SK-N-SH (cell line): ENCODE measurements at regions not wholly inside any gene's neighbourhood (a gene's known extent, or its start where the extent isn't known, plus 50 kb on each side); places are given as distances from the start of the nearest gene placed in this dataset.

Source experiments
- CTCF ChIA-PET: fragments of 300-600, 350-600 bp; formaldehyde crosslinking; extraction: SDS; loops from one replicate; lab custom pipeline; 2021; lab: Yijun Ruan, JAX
- POLR2A ChIA-PET: fragments of 350-600 bp; sonication (Branson Sonifier 250); formaldehyde crosslinking; extraction: SDS; loops from one replicate; lab custom pipeline; 2020; ENCODE audit warnings: antibody characterized with exemption, inconsistent platforms; lab: Yijun Ruan, JAX
- DNase-seq: peaks from one replicate; pipeline ENCODE4 v3.0.0; 2012
- H2AFZ ChIP-seq: fragments of 200-600 bp; sonication (generic); 2 replicates; pipeline ENCODE4 v1.8.1; 2016; ENCODE audit warnings: antibody characterized with exemption, mild to moderate bottlenecking, low read depth
- H3F3A ChIP-seq: fragments of 200-600 bp; sonication (generic); replicated peaks from 2 replicates; pipeline ENCODE3; 2016; ENCODE audit warnings: antibody characterized with exemption, mild to moderate bottlenecking; ENCODE audit not compliant: insufficient read depth
- H3K27ac ChIP-seq, 2 experiments: fragments of 200-500 bp in 1 of 2; fragments of 200-600 bp in 1 of 2; sonication (Bioruptor generic) in 1 of 2; sonication (generic), shearing (Covaris generic) in 1 of 2; 2 replicates each; pipeline versions ENCODE4 v1.5.1 to v1.6.1; 2014 to 2016; ENCODE audit warnings: low read depth in 2 of 2, inconsistent platforms in 1 of 2, low read length in 1 of 2, mild to moderate bottlenecking in 1 of 2, mixed read lengths in 1 of 2
- H3K27me3 ChIP-seq: fragments of 200-600 bp; sonication (generic), shearing (Covaris generic); 2 replicates; pipeline ENCODE4 v1.6.1; 2016; ENCODE audit warnings: mixed run types; ENCODE audit not compliant: insufficient read depth
- H3K36me3 ChIP-seq, 2 experiments: fragments of 200-500 bp in 1 of 2; fragments of 200-600 bp in 1 of 2; sonication (Bioruptor generic) in 1 of 2; sonication (generic) in 1 of 2; replicated peaks in 1 of 2; 2 replicates each; pipeline versions ENCODE3 to v1.5.1; 2014 to 2016; ENCODE audit warnings: low read length in 1 of 2, mild to moderate bottlenecking in 1 of 2; ENCODE audit not compliant: insufficient read depth in 2 of 2, control insufficient read depth in 1 of 2
- H3K4me1 ChIP-seq, 2 experiments: fragments of 200-500 bp in 1 of 2; fragments of 200-600 bp in 1 of 2; sonication (Bioruptor generic) in 1 of 2; sonication (generic), shearing (Covaris generic) in 1 of 2; 2 replicates each; pipeline versions ENCODE4 v1.5.1 to v1.6.1; 2014 to 2016; ENCODE audit warnings: low read depth in 1 of 2, low read length in 1 of 2, mixed run types in 1 of 2; ENCODE audit not compliant: insufficient read depth in 2 of 2, control insufficient read depth in 1 of 2
- H3K4me2 ChIP-seq: fragments of 200-600 bp; sonication (generic), shearing (Covaris generic); 2 replicates; pipeline ENCODE4 v1.6.1; 2017; ENCODE audit warnings: mixed run types
- H3K4me3 ChIP-seq, 2 experiments: fragments of 200-500 bp in 1 of 2; fragments of 200-600 bp in 1 of 2; sonication (Bioruptor generic) in 1 of 2; sonication (generic), shearing (Covaris generic) in 1 of 2; 2 replicates each; pipeline versions ENCODE4 v1.5.1 to v1.8.1; 2014 to 2016; ENCODE audit warnings: low read depth in 2 of 2, inconsistent platforms in 1 of 2, low read length in 1 of 2, mild to moderate bottlenecking in 1 of 2, mixed read lengths in 1 of 2, moderate library complexity in 1 of 2
- H3K79me2 ChIP-seq: fragments of 200-600 bp; sonication (generic); 2 replicates; pipeline ENCODE4 v1.8.1; 2017; ENCODE audit warnings: mild to moderate bottlenecking; ENCODE audit not compliant: insufficient read depth
- H3K9ac ChIP-seq: fragments of 200-600 bp; sonication (generic); 2 replicates; pipeline ENCODE4 v1.6.1; 2017; ENCODE audit warnings: mixed run types
- H3K9me2 ChIP-seq: fragments of 200-600 bp; sonication (generic); 2 replicates; pipeline ENCODE4 v1.6.1; 2017; ENCODE audit warnings: mixed run types
- H3K9me3 ChIP-seq: fragments of 200-600 bp; sonication (generic); 2 replicates; pipeline ENCODE4 v1.6.1; 2017; ENCODE audit warnings: mixed run types, mild to moderate bottlenecking, moderate library complexity
- H4K20me1 ChIP-seq: fragments of 200-600 bp; sonication (generic); 2 replicates; pipeline ENCODE4 v1.6.1; 2017; ENCODE audit warnings: mild to moderate bottlenecking, mixed run types; ENCODE audit not compliant: insufficient read depth
- FOSL2 ChIP-seq: IDR thresholded peaks from 2 replicates; pipeline ENCODE4 v1.4.0; 2012; ENCODE audit warnings: low read depth, mild to moderate bottlenecking, moderate library complexity, borderline replicate concordance
- GATA2 ChIP-seq: sonication (generic); formaldehyde crosslinking; IDR thresholded peaks from 2 replicates; pipeline ENCODE4 v1.5.0; 2020; ENCODE audit warnings: mild to moderate bottlenecking, missing genetic modification reagents
- MEF2A ChIP-seq: IDR thresholded peaks from 2 replicates; pipeline ENCODE4 v1.4.0; 2012; ENCODE audit warnings: low read depth, borderline replicate concordance
- POLR2AphosphoS5 ChIP-seq: IDR thresholded peaks from 2 replicates; pipeline ENCODE4 v1.6.1; 2012; ENCODE audit warnings: low read depth, low read length
- RCOR1 ChIP-seq: fragments of 150-350 bp; IDR thresholded peaks from 2 replicates; pipeline ENCODE4 v1.6.1; 2017; ENCODE audit warnings: antibody characterized with exemption, low read length
- SIN3A ChIP-seq: IDR thresholded peaks from 2 replicates; pipeline ENCODE4 v1.6.1; 2012; ENCODE audit warnings: low read depth, mild to moderate bottlenecking, low read length, moderate library complexity, borderline replicate concordance
- TAF1 ChIP-seq: IDR thresholded peaks from 2 replicates; pipeline ENCODE4 v1.6.1; 2012; ENCODE audit warnings: low read depth, mild to moderate bottlenecking, low read length, moderate library complexity, borderline replicate concordance
- TEAD4 ChIP-seq: IDR thresholded peaks from 2 replicates; pipeline ENCODE4 v1.4.0; 2012; ENCODE audit warnings: mild to moderate bottlenecking, borderline replicate concordance; ENCODE audit not compliant: insufficient read depth
- USF2 ChIP-seq: fragments of 150-350 bp; IDR thresholded peaks from 2 replicates; pipeline ENCODE4 v1.6.1; 2017; ENCODE audit warnings: antibody characterized with exemption, low read length, low read depth, borderline replicate concordance
- YY1 ChIP-seq: IDR thresholded peaks from 2 replicates; pipeline ENCODE4 v1.4.0; 2012; ENCODE audit warnings: low read depth, mild to moderate bottlenecking
- ZBTB33 ChIP-seq: IDR thresholded peaks from 2 replicates; pipeline ENCODE4 v1.4.0; 2012; ENCODE audit warnings: low read depth, borderline replicate concordance
- WGBS: methylation state at CpG from one replicate; pipeline ENCODE4 v1.1.6; 2017; ENCODE audit warnings: low lambda C conversion rate; 5-methylcytosine and 5-hydroxymethylcytosine counted together
- TF ChIP-seq, protein P1 (sequence below): IDR thresholded peaks from 2 replicates; pipeline ENCODE4; 2012
- TF ChIP-seq, protein P2 (sequence below): IDR thresholded peaks from 2 replicates; pipeline ENCODE4 v1.6.1; 2012; ENCODE audit warnings: mild to moderate bottlenecking, low read depth, low read length, moderate library complexity

GRCh38 chr7:12970626-12971025 is 283.2 kb downstream of the ARL4A start:
- Histone ChIP-seq H3K9me3 (no peaks in the 10 kb centered on the region), H3F3A (no peaks in the 10 kb centered on the region), H3K9ac (no peak overlapping the region), H3K27me3 (peaks cover 12% of the 10 kb centered on the region; the same call in 1 of the 2 replicates), H4K20me1 (no peaks in the 10 kb centered on the region), H3K4me2 (no peak overlapping the region), H2AFZ (no peak overlapping the region), H3K4me1 (no peaks in the 10 kb centered on the region), H3K9me2 (no peaks in the 10 kb centered on the region; the same call in 1 of the 2 replicates), H3K27ac (no peak overlapping the region), H3K4me3 (no peak overlapping the region), H3K36me3 (no peaks in the 10 kb centered on the region), H3K79me2 (no peaks in the 10 kb centered on the region)
- no peak for TF ChIP-seq YY1
- no peak for TF ChIP-seq RCOR1
- TF ChIP-seq GATA2 (CRISPR knock-in tag), result no peak
- TF ChIP-seq FOSL2, result no peak
- TF ChIP-seq USF2, result no peak
- TF ChIP-seq TEAD4, result no peak
- no peak for TF ChIP-seq SIN3A
- TF ChIP-seq TAF1, result no peak
- TF ChIP-seq ZBTB33, result no peak
- TF ChIP-seq POLR2AphosphoS5, result no peak
- TF ChIP-seq, protein P1, sequence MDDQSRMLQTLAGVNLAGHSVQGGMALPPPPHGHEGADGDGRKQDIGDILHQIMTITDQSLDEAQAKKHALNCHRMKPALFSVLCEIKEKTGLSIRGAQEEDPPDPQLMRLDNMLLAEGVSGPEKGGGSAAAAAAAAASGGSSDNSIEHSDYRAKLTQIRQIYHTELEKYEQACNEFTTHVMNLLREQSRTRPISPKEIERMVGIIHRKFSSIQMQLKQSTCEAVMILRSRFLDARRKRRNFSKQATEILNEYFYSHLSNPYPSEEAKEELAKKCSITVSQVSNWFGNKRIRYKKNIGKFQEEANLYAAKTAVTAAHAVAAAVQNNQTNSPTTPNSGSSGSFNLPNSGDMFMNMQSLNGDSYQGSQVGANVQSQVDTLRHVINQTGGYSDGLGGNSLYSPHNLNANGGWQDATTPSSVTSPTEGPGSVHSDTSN, result no peak
- no peak for TF ChIP-seq MEF2A
- TF ChIP-seq, protein P2, sequence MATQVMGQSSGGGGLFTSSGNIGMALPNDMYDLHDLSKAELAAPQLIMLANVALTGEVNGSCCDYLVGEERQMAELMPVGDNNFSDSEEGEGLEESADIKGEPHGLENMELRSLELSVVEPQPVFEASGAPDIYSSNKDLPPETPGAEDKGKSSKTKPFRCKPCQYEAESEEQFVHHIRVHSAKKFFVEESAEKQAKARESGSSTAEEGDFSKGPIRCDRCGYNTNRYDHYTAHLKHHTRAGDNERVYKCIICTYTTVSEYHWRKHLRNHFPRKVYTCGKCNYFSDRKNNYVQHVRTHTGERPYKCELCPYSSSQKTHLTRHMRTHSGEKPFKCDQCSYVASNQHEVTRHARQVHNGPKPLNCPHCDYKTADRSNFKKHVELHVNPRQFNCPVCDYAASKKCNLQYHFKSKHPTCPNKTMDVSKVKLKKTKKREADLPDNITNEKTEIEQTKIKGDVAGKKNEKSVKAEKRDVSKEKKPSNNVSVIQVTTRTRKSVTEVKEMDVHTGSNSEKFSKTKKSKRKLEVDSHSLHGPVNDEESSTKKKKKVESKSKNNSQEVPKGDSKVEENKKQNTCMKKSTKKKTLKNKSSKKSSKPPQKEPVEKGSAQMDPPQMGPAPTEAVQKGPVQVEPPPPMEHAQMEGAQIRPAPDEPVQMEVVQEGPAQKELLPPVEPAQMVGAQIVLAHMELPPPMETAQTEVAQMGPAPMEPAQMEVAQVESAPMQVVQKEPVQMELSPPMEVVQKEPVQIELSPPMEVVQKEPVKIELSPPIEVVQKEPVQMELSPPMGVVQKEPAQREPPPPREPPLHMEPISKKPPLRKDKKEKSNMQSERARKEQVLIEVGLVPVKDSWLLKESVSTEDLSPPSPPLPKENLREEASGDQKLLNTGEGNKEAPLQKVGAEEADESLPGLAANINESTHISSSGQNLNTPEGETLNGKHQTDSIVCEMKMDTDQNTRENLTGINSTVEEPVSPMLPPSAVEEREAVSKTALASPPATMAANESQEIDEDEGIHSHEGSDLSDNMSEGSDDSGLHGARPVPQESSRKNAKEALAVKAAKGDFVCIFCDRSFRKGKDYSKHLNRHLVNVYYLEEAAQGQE, result no peak
- DNase-seq, result no peak
- ChIA-PET POLR2A (no interaction called here), CTCF (interaction anchor here (1.4 kb wide), 2 partner anchors 19 to 512 kb away, joined by 3 read pairs; no protein-coding TSS in a partner anchor)
- 21% methylated on average over 2 of the region's 2 CpGs for WGBS
